B cell (primary cell): ENCODE measurements at regions not wholly inside any gene's neighbourhood (a gene's known extent, or its start where the extent isn't known, plus 50 kb on each side); places are given as distances from the start of the nearest gene placed in this dataset.

Experiments used
- ATAC-seq: fragments of 200-7000 bp; cut with Tn5 transposase; one replicate; pipeline ENCODE4 v1.10.0; 2021; ENCODE audit warnings: low read depth, mild to moderate bottlenecking, moderate number of reproducible peaks, moderate library complexity
- CTCF ChIA-PET: fragments of 350-600 bp; sonication (Branson Sonifier 250); formaldehyde crosslinking; loops from one replicate; lab custom pipeline; 2021; ENCODE audit warnings: antibody characterized with exemption, inconsistent platforms; lab: Charles Lee
- POLR2A ChIA-PET: fragments of 350-600 bp; sonication (Branson Sonifier 250); formaldehyde crosslinking; loops from one replicate; lab custom pipeline; 2021; ENCODE audit warnings: antibody characterized with exemption; lab: Charles Lee
- DNase-seq: peaks from one replicate; pipeline ENCODE4 v3.0.0; 2013
- H2AFZ ChIP-seq: 2 replicates; pipeline ENCODE4 v1.6.1; 2012; ENCODE audit warnings: mild to moderate bottlenecking, low read depth, low read length; ENCODE audit not compliant: insufficient read depth, poor library complexity, severe bottlenecking
- H3K27ac ChIP-seq, 2 donors: 1 replicate in 1 of 2; 2 replicates in 1 of 2; pipeline ENCODE4 v1.5.1; 2012 to 2013; ENCODE audit warnings: low read length in 2 of 2, mild to moderate bottlenecking in 2 of 2, moderate library complexity in 1 of 2
- H3K27me3 ChIP-seq, 4 experiments: fragments of 200-600 bp in 1 of 4; sonication (generic) in 1 of 4; replicated peaks in 1 of 4; 1 replicate in 2 of 4; 2 replicates in 2 of 4; pipeline versions ENCODE4 v1.6.1 to v1.7.0; 2013 to 2016; ENCODE audit warnings: low read length in 3 of 4, mild to moderate bottlenecking in 2 of 4, mixed read lengths in 1 of 4, moderate library complexity in 1 of 4; ENCODE audit not compliant: insufficient read depth in 4 of 4, control insufficient read depth in 3 of 4; ENCODE audit errors: control extremely low read depth in 1 of 4
- H3K36me3 ChIP-seq, 2 experiments: replicated peaks in 1 of 2; 1 replicate in 1 of 2; 2 replicates in 1 of 2; pipeline versions ENCODE4 v1.6.1 to v1.7.1; 2013; ENCODE audit warnings: low read length in 1 of 2; ENCODE audit not compliant: insufficient read depth in 2 of 2, control insufficient read depth in 1 of 2; ENCODE audit errors: control extremely low read depth in 1 of 2, extremely low read depth in 1 of 2
- H3K4me1 ChIP-seq, 2 donors: fragments of 200-600 bp in 1 of 2; sonication (generic) in 1 of 2; 1 replicate in 1 of 2; 2 replicates in 1 of 2; pipeline versions ENCODE4 v1.5.1 to v1.6.1; 2013 to 2017; ENCODE audit warnings: low read length in 2 of 2; ENCODE audit not compliant: control insufficient read depth in 2 of 2, insufficient read depth in 2 of 2
- H3K4me2 ChIP-seq: replicated peaks from 2 replicates; pipeline ENCODE3; 2012; ENCODE audit warnings: mild to moderate bottlenecking, low read depth, low read length; ENCODE audit not compliant: poor library complexity, severe bottlenecking
- H3K4me3 ChIP-seq, 5 experiments: fragments of 200-600 bp in 1 of 5; sonication (generic) in 1 of 5; 1 replicate in 3 of 5; 2 replicates in 2 of 5; pipeline versions ENCODE4 v1.5.1 to v1.7.0; 2011 to 2016; ENCODE audit warnings: low read length in 4 of 5, mild to moderate bottlenecking in 4 of 5, low read depth in 2 of 5, control low read depth in 1 of 5, moderate library complexity in 1 of 5; ENCODE audit not compliant: insufficient read depth in 1 of 5; ENCODE audit errors: control extremely low read depth in 1 of 5, extremely low read depth in 1 of 5
- H3K79me2 ChIP-seq: fragments of 200-600 bp; sonication (generic); one replicate; pipeline ENCODE4 v1.6.0; 2016; ENCODE audit warnings: low read length; ENCODE audit not compliant: control insufficient read depth, insufficient read depth
- H3K9ac ChIP-seq: fragments of 200-600 bp; sonication (generic); 2 replicates; pipeline ENCODE4 v1.6.1; 2017; ENCODE audit warnings: mild to moderate bottlenecking, low read length, moderate library complexity
- H3K9me3 ChIP-seq, 3 donors: one replicate each; pipeline versions ENCODE4 v1.6.1 to v1.7.1; 2013; ENCODE audit warnings: low read length in 2 of 3; ENCODE audit not compliant: control insufficient read depth in 2 of 3, insufficient read depth in 1 of 3; ENCODE audit errors: control extremely low read depth in 1 of 3
- H4K20me1 ChIP-seq: 2 replicates; pipeline ENCODE4 v1.6.0; 2012; ENCODE audit warnings: mild to moderate bottlenecking, low read length; ENCODE audit not compliant: insufficient read depth, control insufficient read depth, poor library complexity, severe bottlenecking
- H3K27ac Mint-ChIP-seq: one replicate; pipeline ENCODE4 v1.8.0; 2021; ENCODE audit warnings: mixed read lengths
- H3K27me3 Mint-ChIP-seq: one replicate; pipeline ENCODE4 v1.8.0; 2021; ENCODE audit warnings: mixed read lengths
- H3K4me1 Mint-ChIP-seq: one replicate; pipeline ENCODE4 v1.8.0; 2021; ENCODE audit warnings: mixed read lengths
- H3K4me3 Mint-ChIP-seq: one replicate; pipeline ENCODE4 v1.8.0; 2021; ENCODE audit warnings: mixed read lengths
- H3K9me3 Mint-ChIP-seq: one replicate; pipeline ENCODE4 v1.8.0; 2022; ENCODE audit warnings: mixed read lengths; ENCODE audit not compliant: insufficient read depth
- CTCF ChIP-seq: fragments of 200-600 bp; IDR thresholded peaks from one replicate; pipeline ENCODE4 v1.8.0; 2022; ENCODE audit warnings: antibody characterized with exemption, mild to moderate bottlenecking
- EZH2 ChIP-seq: IDR thresholded peaks from 2 replicates; pipeline ENCODE4 v1.6.1; 2012; ENCODE audit warnings: borderline replicate concordance, low read depth, mild to moderate bottlenecking, moderate library complexity, low read length; ENCODE audit not compliant: insufficient read depth, poor library complexity, severe bottlenecking
- WGBS: methylation state at CpG from one replicate; pipeline ENCODE4 v1.1.5; 2013; ENCODE audit warnings: missing lambda C conversion rate; ENCODE audit not compliant: insufficient coverage; 5-methylcytosine and 5-hydroxymethylcytosine counted together
- intact Hi-C: fragments of 100-400 bp; cut with micrococcal nuclease; formaldehyde crosslinking; loops from one replicate; pipeline ENCODE4 v1.10.0; 2022

- CTCF ChIA-PET, result no interaction called here
- 46% methylated on average over 3 of the region's 6 CpGs for WGBS
Observed at GRCh38 chr11:114818382-114818781, 140.1 kb downstream of the NXPE2 start.

GRCh38 chr11:114819028-114819427, 140.7 kb downstream of the NXPE2 start:
- 100% methylated on average over 1 of the region's 4 CpGs for WGBS
- no peaks in the 10 kb centered on the region for H3K79me2 ChIP-seq
- H3K36me3 ChIP-seq, result no peaks in the 10 kb centered on the region
- Mint-ChIP-seq H3K9me3 (no peaks in the 10 kb centered on the region), H3K27ac (no peak overlapping the region), H3K4me1 (no peaks in the 10 kb centered on the region), H3K4me3 (no peak overlapping the region), H3K27me3 (no peaks in the 10 kb centered on the region)
- intact Hi-C loops, result no loop called here
- H3K27me3 ChIP-seq, result no peaks in the 10 kb centered on the region
- CTCF ChIA-PET, result no interaction called here
- H3K27ac ChIP-seq, result no peak overlapping the region
- H3K4me2 ChIP-seq, result no peak overlapping the region
- no peak overlapping the region for H3K9ac ChIP-seq
- POLR2A ChIA-PET, result no interaction called here
- H2AFZ ChIP-seq, result no peak overlapping the region
- DNase-seq, result no peak
- TF ChIP-seq EZH2 (no peak), CTCF (no peak)
- H3K4me1 ChIP-seq, result no peaks in the 10 kb centered on the region
- H4K20me1 ChIP-seq, result no peaks in the 10 kb centered on the region
- ATAC-seq, result no peak
- no peaks in the 10 kb centered on the region for H3K9me3 ChIP-seq
- H3K4me3 ChIP-seq, result no peak overlapping the region

More at GRCh38 chr11:114818382-114818781, 140.1 kb downstream of the NXPE2 start:
- no peaks in the 10 kb centered on the region for H3K4me1 Mint-ChIP-seq
- ATAC-seq, result no peak
- Histone ChIP-seq H3K9me3 (no peaks in the 10 kb centered on the region), H3K4me3 (no peak overlapping the region), H3K79me2 (no peaks in the 10 kb centered on the region), H3K27ac (no peak overlapping the region), H3K9ac (no peak overlapping the region), H3K4me2 (no peak overlapping the region), H3K36me3 (no peaks in the 10 kb centered on the region), H2AFZ (no peak overlapping the region), H3K27me3 (no peaks in the 10 kb centered on the region), H4K20me1 (no peaks in the 10 kb centered on the region), H3K4me1 (no peaks in the 10 kb centered on the region)
- TF ChIP-seq EZH2 (no peak), CTCF (no peak)
- intact Hi-C loops, result no loop called here
- H3K9me3 Mint-ChIP-seq, result no peaks in the 10 kb centered on the region
- POLR2A ChIA-PET, result no interaction called here
- H3K27ac Mint-ChIP-seq, result no peak overlapping the region
- no peak for DNase-seq
- H3K27me3 Mint-ChIP-seq, result no peaks in the 10 kb centered on the region
- H3K4me3 Mint-ChIP-seq, result no peak overlapping the region
